Testis (tissue), 2 donors: ENCODE measurements at regions not wholly inside any gene's neighbourhood (a gene's known extent, or its start where the extent isn't known, plus 50 kb on each side); places are given as distances from the start of the nearest gene placed in this dataset.

ENCODE experiments used
- DNase-seq: peaks from one replicate; pipeline ENCODE4 v3.0.0-alpha.2; 2019
- H3K27ac ChIP-seq, 2 donors: fragments of 200-600 bp; sonication (generic); one replicate each; pipeline ENCODE4 v1.5.1; 2019
- H3K27me3 ChIP-seq: fragments of 200-600 bp; sonication (generic); one replicate; pipeline ENCODE4 v1.5.1; 2019
- H3K36me3 ChIP-seq: fragments of 200-600 bp; sonication (generic); one replicate; pipeline ENCODE4 v1.5.1; 2017; ENCODE audit warnings: low read depth; ENCODE audit errors: missing control alignments
- H3K4me1 ChIP-seq: fragments of 200-600 bp; sonication (generic); one replicate; pipeline ENCODE4 v1.5.1; 2019
- H3K4me3 ChIP-seq, 2 donors: fragments of 200-600 bp; sonication (generic); one replicate each; pipeline ENCODE4 v1.5.1; 2017 to 2019
- H3K9me3 ChIP-seq: fragments of 200-600 bp; sonication (generic); one replicate; pipeline ENCODE4 v1.5.1; 2017
- CTCF ChIP-seq, 3 experiments: fragments of 450-650 bp in 2 of 3; fragments of 200-600 bp in 1 of 3; sonication (generic) in 1 of 3; IDR thresholded peaks; one replicate each; pipeline ENCODE4 v1.5.1; 2016 to 2019; ENCODE audit warnings: antibody characterized with exemption in 3 of 3, mild to moderate bottlenecking in 2 of 3, moderate library complexity in 1 of 3
- POLR2A ChIP-seq: fragments of 450-650 bp; IDR thresholded peaks from one replicate; pipeline ENCODE4 v1.6.1; 2017; ENCODE audit warnings: antibody characterized with exemption, mild to moderate bottlenecking, moderate library complexity
- WGBS, 2 donors: methylation state at CpG; one replicate each; pipeline ENCODE4 v1.1.5; 2018; 5-methylcytosine and 5-hydroxymethylcytosine counted together
- intact Hi-C: fragments of 100-400 bp; cut with DNase I; formaldehyde crosslinking; loops from one replicate; pipeline ENCODE4 v1.15.1; 2023; ENCODE audit warnings: low total_unique reads

GRCh38 chrY:8202837-8203236 lies 1134.4 kb upstream of the TSPY4 start:
- intact Hi-C loops = no loop called here
- Histone ChIP-seq H3K4me1 (no peaks in the 10 kb centered on the region), H3K4me3 (no peak overlapping the region), H3K27ac (no peak overlapping the region), H3K27me3 (no peaks in the 10 kb centered on the region), H3K9me3 (no peaks in the 10 kb centered on the region), H3K36me3 (no peaks in the 10 kb centered on the region)
- no peak for DNase-seq
- 43 to 45% methylated on average over 3 of the region's 3 CpGs for WGBS, 2 donors
- TF ChIP-seq CTCF (IDR thresholded peaks at IDR 0.05) (no peak), POLR2A (no peak)

- Histone ChIP-seq H3K36me3 (no peaks in the 10 kb centered on the region), H3K27me3 (no peaks in the 10 kb centered on the region), H3K9me3 (no peaks in the 10 kb centered on the region), H3K4me3 (no peak overlapping the region), H3K4me1 (no peaks in the 10 kb centered on the region), H3K27ac (no peak overlapping the region)
- 37 to 57% methylated on average over 6 to 8 of the region's 8 CpGs for WGBS, 2 donors
- TF ChIP-seq POLR2A (no peak), CTCF (IDR thresholded peaks at IDR 0.05) (no peak)
- intact Hi-C loops = no loop called here
- peak; percentile 20 for DNase-seq
Observed at GRCh38 chrY:8241144-8241543, 1096.1 kb upstream of the TSPY4 start.

- Histone ChIP-seq H3K27me3 (no peaks in the 10 kb centered on the region), H3K9me3 (no peaks in the 10 kb centered on the region), H3K36me3 (no peaks in the 10 kb centered on the region), H3K4me3 (no peak overlapping the region), H3K4me1 (no peaks in the 10 kb centered on the region), H3K27ac (no peak overlapping the region)
- intact Hi-C loops = no loop called here
- DNase-seq = no peak
- no peak for TF ChIP-seq CTCF (IDR thresholded peaks at IDR 0.05)
Observed at GRCh38 chrY:8273807-8274206, 1063.5 kb upstream of the TSPY4 start.

GRCh38 chrY:8305021-8305420 lies 1032.2 kb upstream of the TSPY4 start:
- intact Hi-C loops = no loop called here
- H3K4me3 ChIP-seq = no peak overlapping the region
- no peaks in the 10 kb centered on the region for H3K27me3 ChIP-seq
- H3K36me3 ChIP-seq = no peaks in the 10 kb centered on the region
- H3K27ac ChIP-seq = no peak overlapping the region
- TF ChIP-seq POLR2A (no peak), CTCF (IDR thresholded peaks at IDR 0.05) (no peak)
- no peaks in the 10 kb centered on the region for H3K9me3 ChIP-seq
- DNase-seq = no peak
- 71 to 100% methylated on average over 1 of the region's 1 CpG for whole genome bisulfite sequencing, 2 donors
- H3K4me1 ChIP-seq = no peaks in the 10 kb centered on the region

GRCh38 chrY:8324113-8324512 lies 1013.2 kb upstream of the TSPY4 start:
- no peaks in the 10 kb centered on the region for H3K27me3 ChIP-seq
- H3K9me3 ChIP-seq = no peaks in the 10 kb centered on the region
- intact Hi-C loops = no loop called here
- no peaks in the 10 kb centered on the region for H3K36me3 ChIP-seq
- no peak for DNase-seq
- H3K4me3 ChIP-seq = no peak overlapping the region
- no peak overlapping the region for H3K27ac ChIP-seq
- H3K4me1 ChIP-seq = no peaks in the 10 kb centered on the region
- TF ChIP-seq POLR2A = no peak
- TF ChIP-seq CTCF (IDR thresholded peaks at IDR 0.05) = no peak
